ENCODE measurements at regions not wholly inside any gene's neighbourhood (a gene's known extent, or its start where the extent isn't known, plus 50 kb on each side); places are given as distances from the start of the nearest gene placed in this dataset.

GRCh38 chr3:3560591-3561311 lies 238.5 kb upstream of the LRRN1 start:
- no peak for TF ChIP-seq CTCF (IDR thresholded peaks at IDR 0.05; ENCODE audit: low read depth, low read length)
- no peak for DNase-seq (ENCODE audit: low read depth in 2 of 2)
- no peak overlapping the region for H3K4me3 ChIP-seq (replicated peaks in 1 of 2; ENCODE audit: low read depth in 2 of 2, low read length in 2 of 2)

DNA sequence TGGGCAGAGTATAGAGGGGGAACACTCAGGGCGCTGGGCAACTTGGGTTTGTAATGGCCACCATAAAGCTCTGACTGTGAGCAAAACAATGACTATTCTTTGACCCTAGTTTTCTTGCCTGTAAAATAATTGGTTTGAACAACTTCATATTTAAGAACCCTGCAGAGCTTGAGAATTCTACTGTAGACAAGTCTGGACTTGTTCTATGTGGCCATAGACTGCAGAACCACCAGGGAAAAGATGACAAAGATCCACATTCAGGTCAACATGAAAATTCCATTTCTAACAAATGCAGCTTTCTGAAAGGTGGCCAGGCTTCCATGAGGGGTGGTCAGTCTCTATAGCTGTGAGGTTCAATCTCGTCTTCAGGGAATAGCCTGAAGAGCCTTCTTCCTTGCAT lies 239.4 kb upstream of the LRRN1 start:
- TF ChIP-seq CTCF (IDR thresholded peaks at IDR 0.05; ENCODE audit: low read depth, low read length) = no peak
- DNase-seq (ENCODE audit: low read depth in 2 of 2) = no peak
- H3K4me3 ChIP-seq (replicated peaks in 1 of 2; ENCODE audit: low read depth in 2 of 2, low read length in 2 of 2) = no peak overlapping the region

GRCh38 chr3:3556078-3556477 lies 243.2 kb upstream of the LRRN1 start:
- DNase-seq (ENCODE audit: low read depth in 2 of 2) = no peak
- H3K4me3 ChIP-seq (replicated peaks in 1 of 2; ENCODE audit: low read depth in 2 of 2, low read length in 2 of 2) = no peak overlapping the region
- TF ChIP-seq CTCF (IDR thresholded peaks at IDR 0.05; ENCODE audit: low read depth, low read length) = no peak

- H3K4me3 ChIP-seq (replicated peaks in 1 of 2; ENCODE audit: low read depth in 2 of 2, low read length in 2 of 2) = no peak overlapping the region
- no peak for TF ChIP-seq CTCF (IDR thresholded peaks at IDR 0.05; ENCODE audit: low read depth, low read length)
- no peak for DNase-seq (ENCODE audit: low read depth in 2 of 2)
Measured at GRCh38 chr3:3553236-3553635, 246.0 kb upstream of the LRRN1 start.

DNA sequence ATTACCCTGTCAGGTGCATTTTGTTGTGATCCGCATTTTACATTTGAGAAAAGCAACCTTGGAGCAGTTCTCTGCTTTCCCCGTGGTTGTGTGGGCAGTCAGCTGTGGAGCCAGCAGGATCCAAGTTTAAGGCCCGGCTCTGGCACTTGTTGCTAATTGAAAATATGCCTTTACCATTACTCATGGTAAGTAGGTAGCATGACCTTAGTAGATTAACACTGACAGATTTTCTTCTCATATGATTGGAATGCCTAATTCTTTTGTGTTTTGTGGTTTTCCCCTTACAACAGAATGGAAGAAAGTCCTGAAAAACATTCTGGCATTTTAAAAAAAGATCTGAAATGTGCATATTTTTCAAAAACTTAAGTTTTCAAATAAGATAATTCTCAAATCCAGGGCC lies 246.5 kb upstream of the LRRN1 start:
- no peak for DNase-seq (ENCODE audit: low read depth in 2 of 2)

GRCh38 chr3:3551981-3552380 lies 247.2 kb upstream of the LRRN1 start:
- TF ChIP-seq CTCF (IDR thresholded peaks at IDR 0.05; ENCODE audit: low read depth, low read length) = no peak
- no peak overlapping the region for H3K4me3 ChIP-seq (replicated peaks in 1 of 2; ENCODE audit: low read depth in 2 of 2, low read length in 2 of 2)
- no peak for DNase-seq (ENCODE audit: low read depth in 2 of 2)

More for the DNA sequence above, 246.5 kb upstream of the LRRN1 start:
- H3K4me3 ChIP-seq (replicated peaks in 1 of 2; ENCODE audit: low read depth in 2 of 2, low read length in 2 of 2) = no peak overlapping the region
- TF ChIP-seq CTCF (IDR thresholded peaks at IDR 0.05; ENCODE audit: low read depth, low read length) = no peak

DNA sequence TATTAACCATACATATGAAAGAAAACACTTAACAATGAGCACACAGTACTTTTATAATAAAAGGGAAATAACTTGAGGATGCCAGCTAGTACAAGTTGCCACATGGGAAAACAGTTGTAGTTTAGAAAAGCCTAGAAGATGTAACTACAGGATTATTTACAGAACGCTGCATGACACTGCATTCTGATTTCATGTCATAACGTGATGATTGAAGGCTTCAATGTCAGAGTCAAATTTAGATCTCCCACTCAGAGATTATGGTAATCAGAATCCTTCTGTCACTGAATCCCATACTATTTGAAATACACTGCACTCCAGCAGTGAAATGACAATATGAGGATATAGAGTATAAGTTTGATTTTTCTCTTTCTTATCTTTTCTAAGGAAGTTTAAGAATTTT lies 253.9 kb upstream of the LRRN1 start:
- no peak overlapping the region for H3K4me3 ChIP-seq (replicated peaks in 1 of 2; ENCODE audit: low read depth in 2 of 2, low read length in 2 of 2)
- TF ChIP-seq CTCF (IDR thresholded peaks at IDR 0.05; ENCODE audit: low read depth, low read length) = no peak
- DNase-seq (ENCODE audit: low read depth in 2 of 2) = no peak
